HG03196 (cell line): ENCODE measurements at regions not wholly inside any gene's neighbourhood (a gene's known extent, or its start where the extent isn't known, plus 50 kb on each side); places are given as distances from the start of the nearest gene placed in this dataset.
"Not testable (repeated sequence)": the region's sequence is repeated elsewhere in the genome, so short reads cannot be mapped to it uniquely, and the experiment has no call there.

Experiments used
- ATAC-seq: cut with Tn5 transposase; IDR thresholded peaks from one replicate; pipeline ENCODE4 v1.9.1; 2021; ENCODE audit not compliant: unreplicated experiment

DNA sequence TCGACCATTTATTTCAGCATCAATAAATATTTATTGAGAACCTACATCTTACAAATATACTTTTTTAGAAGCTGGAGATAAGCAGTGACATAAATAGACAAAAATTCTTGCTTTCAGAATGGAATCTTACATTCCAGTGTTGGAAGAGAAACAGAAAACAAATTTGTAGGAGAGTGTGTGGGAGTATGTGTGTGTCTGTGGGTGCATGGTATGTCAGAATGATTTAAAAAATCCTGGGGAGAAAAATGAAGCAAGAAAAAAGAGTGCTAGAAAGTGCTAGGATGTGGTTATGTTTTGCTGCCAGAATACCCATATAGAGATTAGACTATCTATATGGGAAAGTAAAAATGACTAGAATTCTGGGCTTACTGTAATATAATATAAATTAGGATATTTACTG is 561.7 kb upstream of the SGO1 start:
- ATAC-seq: no peak

GRCh38 chr3:20743553-20744321 is 557.7 kb upstream of the SGO1 start:
- ATAC-seq: no peak

DNA sequence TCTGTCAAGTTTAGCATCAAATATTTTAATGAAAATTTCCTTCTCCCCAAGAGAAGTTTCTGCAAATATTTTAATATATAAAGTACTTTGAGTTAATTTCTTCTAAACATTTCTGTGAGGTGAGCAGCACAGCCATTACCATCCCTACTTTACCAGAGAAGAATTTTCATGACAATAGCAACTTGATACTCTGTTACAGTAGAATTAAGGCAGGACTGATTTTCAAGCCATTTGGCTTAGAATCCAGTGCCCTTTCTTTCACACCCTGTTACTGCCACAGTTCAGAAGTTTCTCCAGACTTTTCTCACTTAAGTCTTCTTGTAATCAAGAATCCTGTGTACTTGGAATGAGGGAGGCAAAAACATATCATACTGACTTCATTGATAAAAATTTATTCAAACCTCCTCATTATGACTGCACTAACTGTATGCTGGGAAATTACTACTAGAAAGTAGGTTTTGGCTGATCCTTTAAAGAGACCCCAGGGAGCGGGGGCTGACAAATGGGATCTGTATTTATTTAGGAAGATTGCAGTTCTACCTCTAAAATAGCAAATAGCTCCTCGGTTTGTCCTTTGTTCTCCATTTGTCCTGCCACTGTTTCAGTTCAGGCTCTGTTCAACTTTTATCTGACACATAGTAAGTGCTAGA is 557.0 kb upstream of the SGO1 start:
- no peak for ATAC-seq

DNA sequence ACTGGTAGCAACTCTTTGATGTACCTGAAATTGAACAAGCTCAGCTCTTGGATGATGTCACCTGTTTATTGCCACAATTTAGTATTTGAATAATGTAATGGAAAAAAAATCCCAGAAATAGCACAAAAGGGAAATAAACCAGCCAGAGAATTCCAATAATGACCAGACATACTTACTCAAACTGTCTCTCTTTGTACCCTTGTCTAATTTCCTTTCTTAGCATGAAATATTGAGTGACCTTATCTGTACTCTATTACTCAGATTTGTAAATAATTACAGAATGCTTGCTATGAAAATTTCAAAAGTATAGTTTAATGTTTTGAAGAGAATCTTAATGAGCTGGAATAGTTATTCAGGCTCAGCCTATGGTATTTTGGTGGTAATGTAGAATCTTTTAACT is 555.4 kb upstream of the SGO1 start:
- ATAC-seq: no peak

GRCh38 chr3:20739814-20740213 is 553.8 kb upstream of the SGO1 start:
- ATAC-seq: no peak

- no peak for ATAC-seq
Observed at GRCh38 chr3:20736287-20736852, 550.4 kb upstream of the SGO1 start.

DNA sequence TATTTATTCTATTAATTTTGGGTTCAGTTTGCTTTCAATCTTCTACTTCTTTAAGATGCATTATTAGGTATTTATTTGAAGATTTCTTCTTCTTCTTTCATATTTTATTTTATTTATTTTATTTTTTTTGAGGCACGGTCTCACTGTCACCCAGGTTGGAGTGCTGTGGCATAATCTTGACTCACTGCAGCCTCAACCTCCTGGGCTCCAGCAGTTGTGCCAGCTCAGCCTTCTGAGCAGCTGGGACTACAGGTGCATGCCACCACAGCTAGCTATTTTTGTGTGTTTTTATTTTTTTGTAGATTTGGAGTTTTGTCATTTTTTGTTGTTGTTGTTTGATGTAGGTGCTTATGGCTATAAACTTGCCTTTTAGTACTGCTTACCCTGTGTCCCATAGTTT is 543.2 kb upstream of the SGO1 start:
- no peak for ATAC-seq

DNA sequence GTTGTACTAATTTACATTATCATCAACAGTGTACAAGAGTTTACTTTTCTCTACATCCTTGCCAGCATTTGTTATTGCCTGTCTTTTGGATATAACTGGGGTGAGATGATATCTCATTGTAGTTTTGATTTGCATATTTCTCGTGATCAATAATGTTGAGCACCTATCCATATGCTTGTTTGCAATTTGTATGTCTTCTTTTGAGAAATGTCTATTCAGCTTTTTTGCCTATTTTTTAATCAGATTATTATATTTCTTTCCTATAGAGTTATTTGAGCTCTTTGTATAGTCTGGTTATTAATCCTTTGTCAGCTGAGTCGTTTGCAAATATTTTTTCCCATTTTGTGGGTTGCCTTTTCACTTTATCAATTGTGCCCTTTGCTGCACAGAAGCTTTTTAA is 540.8 kb upstream of the SGO1 start:
- no peak for ATAC-seq

- ATAC-seq: no peak
Observed at GRCh38 chr3:20724241-20724640, 538.2 kb upstream of the SGO1 start.

- ATAC-seq: not testable (repeated sequence)
Observed at GRCh38 chr3:20716425-20716824, 530.4 kb upstream of the SGO1 start.

DNA sequence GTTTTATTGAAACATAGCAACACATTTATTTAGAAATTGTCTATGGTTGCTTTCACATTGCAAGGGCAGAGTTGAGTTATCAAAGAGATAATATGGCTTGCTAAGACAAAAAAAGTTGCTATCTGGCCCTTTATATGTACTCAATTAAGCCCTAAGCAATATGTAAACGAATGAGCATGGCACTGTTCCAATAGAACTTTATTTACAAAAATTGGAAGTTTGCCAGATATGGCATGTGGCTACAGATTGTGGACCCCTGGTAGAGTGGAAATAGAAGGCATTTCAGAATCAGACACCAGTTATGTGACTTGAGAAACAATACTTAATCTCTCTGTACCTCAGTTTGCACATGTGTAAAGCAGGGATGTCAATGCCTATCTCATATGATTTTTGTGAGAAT is 515.6 kb upstream of the SGO1 start:
- no peak for ATAC-seq

- no peak for ATAC-seq
Observed at GRCh38 chr3:20700714-20701113, 514.7 kb upstream of the SGO1 start.

- no peak for ATAC-seq
Observed at GRCh38 chr3:20698896-20699295, 512.9 kb upstream of the SGO1 start.

DNA sequence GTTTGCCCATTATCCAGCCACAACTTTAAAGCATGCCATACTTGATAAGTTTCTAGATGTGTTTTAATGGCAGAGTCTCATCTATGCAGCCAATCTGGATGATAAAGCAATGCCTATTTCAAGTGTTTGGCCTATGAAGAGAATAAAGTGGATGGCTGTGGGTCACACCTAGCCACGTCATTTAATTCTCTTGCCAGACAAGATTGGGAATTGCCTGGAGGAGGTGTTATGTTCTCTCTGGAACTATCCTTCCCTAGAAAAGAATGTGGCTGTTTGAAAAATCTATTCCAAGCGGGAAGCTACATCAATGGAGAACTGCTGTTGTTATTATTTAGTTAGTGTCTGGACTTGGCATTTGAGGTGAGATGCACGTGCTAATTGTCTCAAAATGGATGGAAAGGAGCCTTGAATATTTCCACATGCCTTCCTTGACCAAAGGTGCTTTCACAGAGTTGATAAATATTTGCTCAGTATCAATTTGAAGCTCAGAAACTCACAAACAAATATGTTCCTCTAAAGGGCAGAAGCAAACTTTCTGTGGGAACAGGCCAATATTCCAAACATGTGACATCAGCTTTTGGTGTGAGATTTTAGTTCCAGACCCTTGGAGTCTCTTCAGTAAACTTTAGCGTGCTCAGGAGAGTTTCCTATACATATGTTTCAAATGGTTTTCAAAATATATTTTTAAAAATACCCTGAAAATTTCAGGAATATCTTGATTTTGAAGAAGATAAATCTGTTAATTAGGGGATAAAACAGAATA is 510.6 kb upstream of the SGO1 start:
- ATAC-seq: no peak

DNA sequence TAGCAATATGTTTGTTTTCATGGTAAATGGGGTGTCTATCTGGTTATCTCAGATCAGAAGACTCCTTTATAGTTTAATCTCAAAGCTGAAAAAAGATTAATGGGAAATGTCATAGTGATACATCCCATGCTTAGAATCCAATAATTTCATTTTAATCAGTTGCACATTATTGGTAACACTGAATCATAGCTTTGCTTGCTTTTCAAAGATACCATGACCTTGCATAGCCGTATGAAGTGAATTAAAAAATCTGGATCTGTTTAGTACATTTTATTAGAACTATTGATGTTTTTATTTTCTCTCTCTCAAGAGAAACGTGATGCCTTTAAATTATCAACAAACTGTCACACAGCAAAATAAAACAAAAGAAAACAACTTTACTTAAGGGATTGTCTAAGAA is 506.7 kb upstream of the SGO1 start:
- no peak for ATAC-seq

DNA sequence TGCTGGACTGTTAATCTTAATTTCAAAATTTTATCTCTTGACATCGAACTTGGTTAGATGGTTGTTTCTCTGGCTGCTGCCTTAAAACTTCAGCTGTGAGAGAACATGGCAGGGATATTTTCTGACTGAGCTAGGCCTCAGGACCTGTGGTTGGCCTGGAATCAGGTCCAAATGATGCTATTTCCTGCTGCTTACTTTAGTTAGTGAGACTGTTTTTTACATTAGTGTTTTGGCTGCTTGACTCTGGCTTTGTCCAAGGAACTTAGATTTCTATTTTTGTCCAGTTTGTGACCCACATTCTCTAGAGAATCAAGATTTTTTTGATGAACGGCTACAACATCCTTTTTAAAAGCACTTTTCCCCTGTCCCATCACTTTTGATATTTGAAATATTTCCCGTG is 497.9 kb upstream of the SGO1 start:
- no peak for ATAC-seq

DNA sequence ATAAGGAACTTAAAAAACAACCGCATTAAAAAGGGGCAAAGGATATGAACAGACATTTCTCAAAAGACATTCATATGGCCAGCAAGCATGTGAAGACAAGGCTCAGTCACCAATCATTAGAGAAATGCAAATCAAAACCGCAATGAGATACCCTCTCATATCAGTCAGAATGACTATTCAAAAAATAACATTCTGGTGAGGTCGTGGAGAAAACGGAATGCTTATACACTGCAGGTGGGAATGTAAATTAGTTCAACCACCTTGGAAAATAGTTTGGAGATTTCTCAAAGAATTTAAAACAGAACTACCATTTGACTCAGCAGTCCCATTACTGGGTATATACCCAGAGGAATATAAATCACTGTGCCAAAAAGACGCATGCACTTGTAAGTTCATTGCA is 496.6 kb upstream of the SGO1 start:
- no peak for ATAC-seq

GRCh38 chr3:20680990-20681628 is 495.1 kb upstream of the SGO1 start:
- ATAC-seq: no peak

DNA sequence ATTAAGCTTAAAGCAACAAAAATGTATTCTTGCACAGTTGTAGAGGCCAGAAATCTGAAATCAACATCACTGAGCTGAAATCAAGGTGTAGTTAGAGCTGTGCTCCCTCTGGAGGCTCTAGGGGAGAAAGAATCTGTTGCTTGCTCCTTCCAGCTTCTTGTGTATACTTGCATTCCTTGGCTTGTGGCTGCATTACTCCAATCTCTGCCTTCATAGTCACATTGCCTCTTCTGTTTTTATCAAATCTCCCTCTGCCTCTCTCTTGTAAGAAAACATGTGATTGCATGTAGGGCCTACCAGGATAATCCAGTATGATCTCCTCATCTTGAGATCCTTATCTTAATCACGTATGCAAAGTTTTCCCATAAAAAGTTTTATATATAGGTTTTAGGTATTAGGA is 487.9 kb upstream of the SGO1 start:
- no peak for ATAC-seq

DNA sequence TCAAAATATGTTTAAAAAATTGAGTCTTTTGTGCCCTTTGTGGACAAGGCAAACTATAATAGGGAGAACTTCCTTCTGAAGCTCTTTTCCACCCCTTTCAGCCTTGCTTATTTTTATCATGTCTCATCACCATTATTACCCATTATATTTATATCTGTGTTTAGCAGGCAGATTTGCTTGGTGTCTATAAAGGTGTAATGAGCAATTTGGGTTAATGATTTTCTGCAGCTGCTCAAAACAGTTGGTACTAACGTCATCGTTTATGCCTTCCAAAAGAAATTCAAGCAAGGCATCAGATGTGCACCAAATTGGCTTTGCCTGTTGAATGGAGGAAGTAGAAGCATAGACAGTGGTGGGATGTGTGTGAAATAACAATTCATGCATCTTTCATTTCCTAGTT is 483.7 kb upstream of the SGO1 start:
- no peak for ATAC-seq

- no peak for ATAC-seq
Observed at GRCh38 chr3:20669184-20669583, 483.2 kb upstream of the SGO1 start.
